GM19395 (cell line): ENCODE measurements at regions not wholly inside any gene's neighbourhood (a gene's known extent, or its start where the extent isn't known, plus 50 kb on each side); places are given as distances from the start of the nearest gene placed in this dataset.

Experiments used
- ATAC-seq: cut with Tn5 transposase; IDR thresholded peaks from one replicate; pipeline ENCODE4 v1.9.1; 2021; ENCODE audit warnings: mild to moderate bottlenecking, moderate library complexity; ENCODE audit not compliant: unreplicated experiment

DNA sequence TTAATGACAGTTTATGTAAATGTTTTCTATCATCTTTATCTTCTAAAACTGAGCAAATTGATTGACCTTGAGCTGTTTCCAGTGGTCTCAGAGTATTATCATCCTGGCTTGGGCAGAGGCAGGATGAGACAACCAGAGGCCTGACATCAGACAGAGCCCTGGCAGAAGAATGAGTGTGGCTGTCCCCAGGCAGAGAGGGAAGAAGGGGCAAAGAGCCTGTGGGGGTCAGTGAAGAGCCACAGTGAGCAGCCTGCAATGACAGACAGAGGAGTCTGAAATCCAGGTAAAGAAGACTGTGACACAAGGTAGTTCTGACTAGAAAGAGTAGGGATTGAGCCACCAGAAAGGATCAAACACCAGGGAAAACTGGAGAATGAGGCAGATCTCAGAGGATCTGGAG lies 182.4 kb upstream of the ARSJ start:
- ATAC-seq: no peak

DNA sequence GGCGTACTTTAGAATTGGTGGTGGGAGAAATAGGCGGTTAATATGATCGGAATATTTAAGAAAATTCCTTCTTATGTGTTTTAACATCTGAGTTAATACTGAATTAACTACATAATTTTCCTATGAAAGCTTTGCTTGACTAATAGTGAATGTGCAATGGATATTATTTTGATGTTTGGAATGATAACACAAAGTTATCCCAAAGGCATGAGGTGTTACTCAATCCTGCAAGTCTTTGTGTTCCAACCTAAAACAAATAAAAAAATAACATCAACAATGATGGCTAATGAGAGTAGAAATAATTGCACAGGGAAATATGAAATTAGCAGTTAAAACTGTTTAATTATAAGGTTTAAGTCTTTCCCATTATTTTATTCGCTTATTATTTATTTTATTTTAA lies 183.6 kb upstream of the ARSJ start:
- ATAC-seq: no peak

- ATAC-seq: no peak
Measured at GRCh38 chr4:114173968-114174367, 194.5 kb upstream of the ARSJ start.

DNA sequence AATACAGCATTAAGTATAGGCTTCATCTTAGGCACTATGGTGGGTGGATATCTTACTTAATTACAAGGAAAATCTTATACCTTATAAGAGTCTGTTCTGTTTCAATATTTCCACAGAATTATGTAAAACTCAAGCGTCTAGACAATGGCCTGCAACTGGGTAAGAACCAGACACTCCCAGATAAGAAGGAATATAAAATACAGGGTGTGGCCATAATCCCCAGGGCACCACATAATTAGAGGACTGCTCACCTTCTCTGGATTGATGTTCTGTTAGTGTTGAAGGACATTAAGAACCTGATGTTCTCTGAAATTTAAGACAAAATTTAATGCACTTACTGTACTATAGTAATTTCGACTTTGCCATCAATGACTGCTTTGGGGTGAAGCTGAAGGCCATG lies 198.2 kb upstream of the ARSJ start:
- no peak for ATAC-seq

DNA sequence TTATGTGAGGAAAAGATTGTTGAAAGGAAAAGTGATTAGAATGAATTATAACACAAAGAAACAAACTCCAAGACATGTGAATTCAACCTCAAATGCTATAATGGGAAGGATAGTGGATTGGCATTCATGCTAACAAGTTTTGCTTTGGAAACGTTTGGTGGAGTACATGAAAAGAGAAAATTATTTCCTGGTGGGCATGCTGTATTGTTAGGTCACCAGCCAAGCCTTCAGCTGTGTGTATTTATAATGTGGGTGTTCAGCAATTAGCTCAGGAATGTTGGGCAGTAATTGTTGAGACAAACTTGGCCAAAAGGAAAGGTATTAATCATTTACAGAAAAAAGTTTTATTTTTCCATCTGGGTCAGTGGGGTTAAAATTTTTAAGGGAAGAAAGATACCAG lies 198.9 kb upstream of the ARSJ start:
- no peak for ATAC-seq

DNA sequence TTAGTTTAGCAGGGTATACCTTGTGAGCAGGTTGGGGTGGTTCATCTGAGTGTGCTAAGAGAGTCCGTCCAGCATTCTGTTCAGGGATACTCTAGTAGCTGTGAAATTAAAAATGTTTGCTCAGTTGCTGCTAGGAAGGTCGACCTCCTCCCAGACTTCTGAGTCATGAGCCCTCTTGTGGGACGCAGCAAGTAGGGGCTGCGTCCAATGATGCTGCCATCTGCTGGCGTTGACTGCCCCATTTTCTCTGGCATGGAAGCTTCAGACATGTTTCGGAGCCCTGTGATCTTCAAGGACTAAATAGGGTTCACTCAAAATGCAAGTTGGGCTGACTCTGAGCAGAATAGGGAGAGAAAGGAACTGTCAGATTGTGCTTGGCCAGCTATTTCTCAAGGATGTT lies 201.0 kb upstream of the ARSJ start:
- peak; percentile 63 for ATAC-seq

DNA sequence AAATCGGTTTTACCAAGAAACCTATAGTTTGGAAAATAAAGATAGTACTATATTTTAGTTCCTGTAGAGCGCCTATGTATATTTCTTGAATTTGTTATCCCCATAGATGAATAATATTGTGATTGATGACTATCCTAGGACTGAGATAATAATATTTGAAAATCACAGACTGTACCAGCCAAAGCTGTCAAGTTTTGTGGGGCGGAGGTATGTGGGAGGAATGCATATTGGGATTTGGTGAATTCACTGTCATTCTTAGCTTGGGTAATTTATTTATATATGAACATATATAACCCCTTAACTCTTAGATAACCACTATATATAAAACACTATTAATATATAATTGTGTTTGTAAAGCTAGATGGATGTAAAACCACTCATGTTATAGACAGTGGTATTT lies 205.5 kb upstream of the ARSJ start:
- no peak for ATAC-seq

DNA sequence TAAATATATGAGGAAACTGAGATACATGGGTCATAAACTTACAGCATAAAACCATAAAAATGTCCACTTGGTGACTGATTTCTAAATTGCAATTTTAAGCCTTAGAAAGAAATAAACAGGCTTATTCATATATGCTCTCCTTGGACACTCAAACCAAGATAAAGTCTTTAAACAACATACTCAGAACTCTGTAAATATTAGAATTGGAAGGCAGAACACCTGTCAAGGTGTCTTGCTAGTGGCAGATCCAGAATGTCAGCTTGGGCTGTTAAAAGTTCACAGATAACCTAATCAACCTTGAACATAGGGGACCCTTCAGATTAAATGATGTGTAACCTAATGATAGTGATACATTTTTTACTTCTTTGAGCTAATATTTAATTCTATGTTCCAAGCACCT lies 208.1 kb upstream of the ARSJ start:
- ATAC-seq: no peak

- no peak for ATAC-seq
Measured at GRCh38 chr4:114191496-114191895, 212.0 kb upstream of the ARSJ start.

DNA sequence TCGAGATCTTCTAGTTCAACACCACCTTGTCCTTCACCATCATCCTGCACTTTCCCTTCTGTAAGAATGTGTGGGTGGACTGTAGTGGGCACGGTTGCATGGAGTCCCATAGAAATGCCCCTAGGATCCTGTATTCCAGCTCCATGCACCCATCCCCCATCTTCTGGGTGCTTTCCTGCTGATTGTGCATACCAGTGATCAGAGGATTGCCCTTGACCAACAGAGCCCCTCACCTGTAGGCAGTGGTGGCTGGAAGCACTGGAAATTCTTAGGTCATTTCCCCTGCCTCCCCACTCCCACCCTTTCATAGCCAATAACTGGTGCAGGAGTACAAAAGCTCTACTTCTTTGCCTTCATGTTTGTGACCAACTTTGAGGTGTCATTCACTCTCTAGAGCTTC lies 213.4 kb upstream of the ARSJ start:
- ATAC-seq: no peak

- ATAC-seq: no peak
Measured at GRCh38 chr4:114193624-114194399, 214.4 kb upstream of the ARSJ start.

GRCh38 chr4:114196606-114197005 lies 217.2 kb upstream of the ARSJ start:
- no peak for ATAC-seq

- no peak for ATAC-seq
Measured at GRCh38 chr4:114200026-114200425, 220.6 kb upstream of the ARSJ start.

DNA sequence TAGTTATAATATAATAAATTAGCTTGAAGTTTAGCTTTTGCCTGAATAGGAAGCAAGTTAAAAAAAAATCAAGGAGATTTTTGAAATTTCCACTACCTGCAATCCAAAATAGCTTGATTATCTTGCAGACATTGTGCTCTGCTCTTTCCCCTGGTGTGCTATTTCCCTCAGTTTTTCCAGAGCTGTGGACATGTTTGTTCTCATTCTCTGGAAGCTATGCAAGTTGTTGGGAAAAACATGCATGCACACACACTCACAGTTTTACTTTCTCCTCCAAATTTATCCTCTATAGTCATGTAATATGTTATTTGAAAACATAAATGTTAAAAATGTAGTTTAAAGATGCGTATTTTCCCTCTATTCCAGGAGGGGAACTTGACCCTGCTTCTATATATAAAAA lies 225.8 kb upstream of the ARSJ start:
- no peak for ATAC-seq

- no peak for ATAC-seq
Measured at GRCh38 chr4:114208574-114209151, 229.2 kb upstream of the ARSJ start.

DNA sequence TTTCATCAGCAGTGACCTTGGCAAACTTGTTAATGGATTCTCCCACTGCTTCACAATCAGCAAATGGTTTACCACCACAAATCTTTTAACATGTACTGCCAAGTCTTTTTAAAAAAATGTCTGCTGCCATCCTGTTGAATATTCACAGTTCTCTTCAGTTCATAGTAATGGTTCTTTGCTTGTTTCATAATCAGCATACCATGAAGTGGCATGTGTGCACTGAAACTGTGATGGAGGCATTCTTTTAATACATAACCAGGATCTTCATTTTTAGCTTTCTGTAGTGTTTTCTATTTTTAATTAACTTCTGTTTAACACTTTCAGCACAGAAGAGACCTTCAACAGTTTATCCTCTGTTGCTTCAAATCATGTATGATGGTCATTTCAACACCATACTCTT lies 230.1 kb upstream of the ARSJ start:
- ATAC-seq: peak; percentile 79

- no peak for ATAC-seq
Measured at GRCh38 chr4:114211556-114211955, 232.1 kb upstream of the ARSJ start.

DNA sequence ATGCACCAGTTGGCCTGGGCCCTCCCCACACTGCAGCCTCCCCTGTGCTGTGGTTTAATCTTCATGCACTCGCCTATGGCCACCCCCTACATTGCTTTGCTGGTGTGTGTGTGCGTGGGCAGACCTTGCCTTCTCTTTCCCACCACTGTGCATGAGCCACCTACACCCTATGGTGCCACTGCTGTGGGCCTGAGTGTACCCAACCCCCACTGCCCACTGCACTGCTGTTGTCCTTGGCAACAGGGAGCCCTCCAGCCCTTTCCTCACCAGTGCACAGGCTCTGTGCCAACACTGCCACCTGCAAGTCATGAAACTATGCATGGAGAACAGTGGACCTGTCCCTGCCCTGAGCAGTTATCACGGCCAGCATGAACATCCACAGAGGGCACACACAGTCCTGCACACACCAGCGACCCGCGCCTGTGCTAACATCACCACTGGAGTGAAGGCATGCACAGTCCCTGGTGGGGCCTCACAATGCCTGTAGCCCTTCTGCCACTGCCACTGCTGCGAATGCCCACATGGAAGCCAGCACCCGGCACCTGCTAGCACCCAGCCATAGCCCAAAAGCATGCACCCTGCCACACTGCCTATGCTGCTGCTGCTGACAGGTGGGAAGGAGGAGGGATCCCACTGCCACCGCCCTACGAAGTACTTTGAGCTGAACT lies 237.8 kb upstream of the ARSJ start:
- ATAC-seq: no peak

DNA sequence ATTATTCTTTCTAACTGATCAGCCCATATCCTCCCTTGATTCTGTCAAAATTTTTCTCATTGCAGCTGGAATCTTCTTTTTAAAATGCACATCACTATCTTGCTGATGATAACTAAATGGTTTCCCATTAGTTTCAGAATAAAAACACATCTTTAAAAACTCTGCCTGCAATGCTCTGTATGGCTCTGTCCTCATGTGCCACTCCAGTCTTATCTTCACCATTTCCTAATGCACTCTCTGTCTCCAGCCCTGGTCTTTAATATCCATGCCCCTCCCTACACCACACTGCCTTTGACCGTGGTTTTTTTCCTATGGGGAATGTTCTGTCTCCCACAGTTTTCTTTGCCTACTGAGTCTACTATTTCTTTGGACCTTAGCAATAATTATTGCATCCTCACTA lies 244.1 kb upstream of the ARSJ start:
- ATAC-seq: no peak

DNA sequence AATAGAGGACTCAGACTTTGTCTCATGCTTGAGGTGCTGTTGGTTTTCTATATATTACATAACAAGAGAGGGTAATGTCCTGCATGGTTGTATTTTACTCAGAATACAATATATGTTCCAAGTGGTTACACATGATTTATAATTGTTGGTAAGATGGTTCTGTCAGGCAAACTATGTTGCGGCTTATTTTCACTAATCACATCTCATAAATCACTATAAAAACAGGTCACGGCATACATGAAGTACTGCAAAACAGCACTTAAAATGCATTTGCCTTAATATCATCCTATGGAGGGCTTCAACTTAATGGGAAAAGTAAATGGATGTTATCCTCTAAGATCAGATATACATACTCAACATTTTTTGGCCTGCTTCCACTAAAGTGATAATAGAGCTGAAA lies 246.0 kb upstream of the ARSJ start:
- ATAC-seq: no peak

DNA sequence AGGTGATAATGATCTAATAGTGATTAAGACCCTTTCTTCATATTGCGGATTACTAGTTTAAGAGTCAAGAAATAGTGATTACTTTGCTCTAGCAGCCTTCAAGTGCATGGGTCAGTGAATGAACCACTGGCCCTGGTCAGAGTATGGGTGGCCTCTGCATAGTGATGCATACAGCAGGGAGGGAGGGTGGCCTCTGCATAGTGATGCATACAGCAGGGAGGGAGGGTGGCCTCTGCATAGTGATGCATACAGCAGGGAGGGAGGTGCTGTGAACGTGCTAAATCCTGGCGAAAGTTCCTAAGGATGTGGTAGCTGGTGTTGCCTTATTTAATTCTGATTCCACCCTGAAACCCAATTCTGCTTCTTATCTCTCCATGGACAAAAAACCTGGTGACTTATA lies 246.7 kb upstream of the ARSJ start:
- ATAC-seq: no peak

- ATAC-seq: peak; percentile 84
Measured at GRCh38 chr4:114226968-114227760, 247.7 kb upstream of the ARSJ start.
